Gastroesophageal sphincter (tissue), 3 donors: ENCODE measurements at regions not wholly inside any gene's neighbourhood (a gene's known extent, or its start where the extent isn't known, plus 50 kb on each side); places are given as distances from the start of the nearest gene placed in this dataset.

ENCODE experiments used
- EP300 ChIP-seq: sonication (generic); formaldehyde crosslinking; IDR thresholded peaks from one replicate; pipeline ENCODE4 v1.6.1; 2017; ENCODE audit warnings: antibody characterized with exemption, mild to moderate bottlenecking
- POLR2A ChIP-seq, 2 donors: fragments of 450-650 bp; IDR thresholded peaks; one replicate each; pipeline ENCODE4 v1.6.1; 2017; ENCODE audit warnings: antibody characterized with exemption in 2 of 2, mild to moderate bottlenecking in 2 of 2, moderate library complexity in 1 of 2
- POLR2AphosphoS5 ChIP-seq: sonication (generic); formaldehyde crosslinking; IDR thresholded peaks from one replicate; pipeline ENCODE4 v1.6.1; 2017; ENCODE audit warnings: antibody characterized with exemption
- TF ChIP-seq, protein P1 (sequence below), 4 experiments: fragments of 200-600 bp in 2 of 4; fragments of 450-650 bp in 2 of 4; sonication (generic) in 1 of 4; IDR thresholded peaks; one replicate each; pipeline ENCODE4 v1.5.1; 2017 to 2019; ENCODE audit warnings: antibody characterized with exemption in 4 of 4, mild to moderate bottlenecking in 2 of 4, moderate library complexity in 2 of 4

DNA sequence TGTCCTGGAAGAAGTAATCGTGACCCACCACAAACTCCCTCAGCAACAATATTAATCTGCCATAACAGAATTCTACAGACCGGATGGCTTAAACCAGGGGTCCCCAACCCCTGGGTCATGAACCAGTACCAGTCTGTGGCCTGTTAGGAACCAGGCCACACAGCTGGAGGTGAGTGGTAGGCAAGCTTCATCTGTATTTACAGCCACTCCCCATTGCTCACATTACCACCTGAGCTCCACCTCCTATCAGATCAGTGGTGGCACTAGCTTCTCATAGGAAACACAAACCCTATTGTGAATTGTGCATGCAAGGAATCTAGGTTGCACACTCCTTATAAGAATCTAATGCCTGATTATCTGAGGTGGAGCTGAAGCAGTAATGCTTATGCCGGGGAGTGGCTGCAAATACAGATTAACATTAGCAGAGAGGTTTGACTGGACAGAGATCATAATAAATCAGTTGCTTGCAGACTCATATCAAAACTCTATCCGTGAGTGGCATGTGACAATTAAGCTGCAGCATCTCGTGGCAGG lies 74.5 kb downstream of the NOG start:
- TF ChIP-seq, protein P1, sequence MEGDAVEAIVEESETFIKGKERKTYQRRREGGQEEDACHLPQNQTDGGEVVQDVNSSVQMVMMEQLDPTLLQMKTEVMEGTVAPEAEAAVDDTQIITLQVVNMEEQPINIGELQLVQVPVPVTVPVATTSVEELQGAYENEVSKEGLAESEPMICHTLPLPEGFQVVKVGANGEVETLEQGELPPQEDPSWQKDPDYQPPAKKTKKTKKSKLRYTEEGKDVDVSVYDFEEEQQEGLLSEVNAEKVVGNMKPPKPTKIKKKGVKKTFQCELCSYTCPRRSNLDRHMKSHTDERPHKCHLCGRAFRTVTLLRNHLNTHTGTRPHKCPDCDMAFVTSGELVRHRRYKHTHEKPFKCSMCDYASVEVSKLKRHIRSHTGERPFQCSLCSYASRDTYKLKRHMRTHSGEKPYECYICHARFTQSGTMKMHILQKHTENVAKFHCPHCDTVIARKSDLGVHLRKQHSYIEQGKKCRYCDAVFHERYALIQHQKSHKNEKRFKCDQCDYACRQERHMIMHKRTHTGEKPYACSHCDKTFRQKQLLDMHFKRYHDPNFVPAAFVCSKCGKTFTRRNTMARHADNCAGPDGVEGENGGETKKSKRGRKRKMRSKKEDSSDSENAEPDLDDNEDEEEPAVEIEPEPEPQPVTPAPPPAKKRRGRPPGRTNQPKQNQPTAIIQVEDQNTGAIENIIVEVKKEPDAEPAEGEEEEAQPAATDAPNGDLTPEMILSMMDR (IDR thresholded peaks at IDR 0.05): no peak
- TF ChIP-seq POLR2A (IDR thresholded peaks at IDR 0.05): no peak
- TF ChIP-seq EP300: no peak
- no peak for TF ChIP-seq POLR2AphosphoS5
